HUES6 (cell line): ENCODE measurements at regions not wholly inside any gene's neighbourhood (a gene's known extent, or its start where the extent isn't known, plus 50 kb on each side); places are given as distances from the start of the nearest gene placed in this dataset.

Experiments
- H3K27ac ChIP-seq: 2 replicates; pipeline ENCODE4 v1.7.0; 2013; ENCODE audit warnings: low read depth, mild to moderate bottlenecking, low read length, inconsistent platforms
- H3K27me3 ChIP-seq: 2 replicates; pipeline ENCODE4 v1.6.1; 2013; ENCODE audit warnings: low read length; ENCODE audit not compliant: control insufficient read depth, insufficient read depth
- H3K36me3 ChIP-seq: 2 replicates; pipeline ENCODE4 v1.6.1; 2013; ENCODE audit warnings: low read length; ENCODE audit not compliant: control insufficient read depth, insufficient read depth
- H3K4me1 ChIP-seq: 2 replicates; pipeline ENCODE4 v1.6.1; 2013; ENCODE audit warnings: low read length; ENCODE audit not compliant: control insufficient read depth, insufficient read depth
- H3K4me3 ChIP-seq: 2 replicates; pipeline ENCODE4 v1.5.1; 2013; ENCODE audit warnings: low read depth, low read length
- H3K9ac ChIP-seq: one replicate; pipeline ENCODE4 v1.6.1; 2013; ENCODE audit warnings: mild to moderate bottlenecking, low read length
- H3K9me3 ChIP-seq: 2 replicates; pipeline ENCODE4 v1.6.1; 2013; ENCODE audit warnings: low read depth, low read length; ENCODE audit not compliant: control insufficient read depth, insufficient read depth

GRCh38 chr3:147582642-147583041 lies 173.5 kb downstream of the ZIC1 start:
- H3K27ac ChIP-seq: no peak overlapping the region
- no peak overlapping the region for H3K9ac ChIP-seq
- H3K4me1 ChIP-seq: no peaks in the 10 kb centered on the region
- no peaks in the 10 kb centered on the region for H3K9me3 ChIP-seq
- no peak overlapping the region for H3K4me3 ChIP-seq
- H3K27me3 ChIP-seq: no peaks in the 10 kb centered on the region
- H3K36me3 ChIP-seq: no peaks in the 10 kb centered on the region

- no peaks in the 10 kb centered on the region for H3K36me3 ChIP-seq
- no peak overlapping the region for H3K9ac ChIP-seq
- H3K27me3 ChIP-seq: no peaks in the 10 kb centered on the region
- no peak overlapping the region for H3K27ac ChIP-seq
- H3K4me3 ChIP-seq: no peak overlapping the region
- H3K4me1 ChIP-seq: no peaks in the 10 kb centered on the region
- no peaks in the 10 kb centered on the region for H3K9me3 ChIP-seq
Observed at GRCh38 chr3:147589016-147589415, 179.9 kb downstream of the ZIC1 start.

GRCh38 chr3:147604136-147604535 lies 195.0 kb downstream of the ZIC1 start:
- peaks cover 9% of the 10 kb centered on the region for H3K9me3 ChIP-seq
- no peaks in the 10 kb centered on the region for H3K27me3 ChIP-seq
- H3K27ac ChIP-seq: no peak overlapping the region
- H3K4me3 ChIP-seq: no peak overlapping the region
- no peaks in the 10 kb centered on the region for H3K4me1 ChIP-seq
- no peaks in the 10 kb centered on the region for H3K36me3 ChIP-seq
- H3K9ac ChIP-seq: no peak overlapping the region

GRCh38 chr3:147613725-147614124 lies 204.6 kb downstream of the ZIC1 start:
- Histone ChIP-seq H3K4me3 (no peak overlapping the region), H3K27ac (no peak overlapping the region), H3K4me1 (peaks cover 4% of the 10 kb centered on the region), H3K36me3 (no peaks in the 10 kb centered on the region), H3K27me3 (no peaks in the 10 kb centered on the region), H3K9ac (no peak overlapping the region), H3K9me3 (no peaks in the 10 kb centered on the region)

GRCh38 chr3:147614210-147614609 lies 205.0 kb downstream of the ZIC1 start:
- Histone ChIP-seq H3K4me3 (no peak overlapping the region), H3K27me3 (no peaks in the 10 kb centered on the region), H3K9me3 (no peaks in the 10 kb centered on the region), H3K27ac (no peak overlapping the region), H3K36me3 (no peaks in the 10 kb centered on the region), H3K9ac (no peak overlapping the region), H3K4me1 (peaks cover 4% of the 10 kb centered on the region)

GRCh38 chr3:147615035-147615434 lies 205.9 kb downstream of the ZIC1 start:
- no peaks in the 10 kb centered on the region for H3K36me3 ChIP-seq
- peaks cover 4% of the 10 kb centered on the region for H3K4me1 ChIP-seq
- H3K9ac ChIP-seq: no peak overlapping the region
- no peaks in the 10 kb centered on the region for H3K27me3 ChIP-seq
- H3K27ac ChIP-seq: no peak overlapping the region
- no peaks in the 10 kb centered on the region for H3K9me3 ChIP-seq
- no peak overlapping the region for H3K4me3 ChIP-seq

- no peak overlapping the region for H3K9ac ChIP-seq
- H3K27ac ChIP-seq: no peak overlapping the region
- H3K36me3 ChIP-seq: no peaks in the 10 kb centered on the region
- H3K4me3 ChIP-seq: no peak overlapping the region
- peaks cover 4% of the 10 kb centered on the region for H3K4me1 ChIP-seq
- no peaks in the 10 kb centered on the region for H3K27me3 ChIP-seq
- no peaks in the 10 kb centered on the region for H3K9me3 ChIP-seq
Observed at GRCh38 chr3:147616998-147617619, 207.9 kb downstream of the ZIC1 start.

- H3K4me1 ChIP-seq: peaks cover 4% of the 10 kb centered on the region
- H3K9ac ChIP-seq: no peak overlapping the region
- no peak overlapping the region for H3K27ac ChIP-seq
- no peaks in the 10 kb centered on the region for H3K27me3 ChIP-seq
- H3K4me3 ChIP-seq: no peak overlapping the region
- H3K9me3 ChIP-seq: no peaks in the 10 kb centered on the region
- H3K36me3 ChIP-seq: no peaks in the 10 kb centered on the region
Observed at GRCh38 chr3:147618691-147619090, 209.5 kb downstream of the ZIC1 start.

- no peak overlapping the region for H3K4me3 ChIP-seq
- no peak overlapping the region for H3K9ac ChIP-seq
- H3K9me3 ChIP-seq: no peaks in the 10 kb centered on the region
- H3K27ac ChIP-seq: no peak overlapping the region
- H3K27me3 ChIP-seq: no peaks in the 10 kb centered on the region
- no peaks in the 10 kb centered on the region for H3K36me3 ChIP-seq
- peaks cover 3% of the 10 kb centered on the region for H3K4me1 ChIP-seq
Observed at GRCh38 chr3:147619921-147620560, 210.9 kb downstream of the ZIC1 start.

GRCh38 chr3:147620906-147621305 lies 211.7 kb downstream of the ZIC1 start:
- Histone ChIP-seq H3K4me1 (no peaks in the 10 kb centered on the region), H3K27ac (no peak overlapping the region), H3K4me3 (no peak overlapping the region), H3K9me3 (no peaks in the 10 kb centered on the region), H3K36me3 (no peaks in the 10 kb centered on the region), H3K27me3 (no peaks in the 10 kb centered on the region), H3K9ac (no peak overlapping the region)

GRCh38 chr3:147630921-147631415 lies 221.8 kb downstream of the ZIC1 start:
- no peak overlapping the region for H3K4me3 ChIP-seq
- no peaks in the 10 kb centered on the region for H3K36me3 ChIP-seq
- H3K27ac ChIP-seq: no peak overlapping the region
- 0 out of 2 replicates have a peak, but pooled peaks cover 4% of the 10 kb centered on the region for H3K9me3 ChIP-seq
- H3K27me3 ChIP-seq: no peaks in the 10 kb centered on the region
- H3K4me1 ChIP-seq: no peaks in the 10 kb centered on the region
- no peak overlapping the region for H3K9ac ChIP-seq
